ENCODE measurements at regions not wholly inside any gene's neighbourhood (a gene's known extent, or its start where the extent isn't known, plus 50 kb on each side); places are given as distances from the start of the nearest gene placed in this dataset.
"Not testable (repeated sequence)": the region's sequence is repeated elsewhere in the genome, so short reads cannot be mapped to it uniquely, and the experiment has no call there.

DNA sequence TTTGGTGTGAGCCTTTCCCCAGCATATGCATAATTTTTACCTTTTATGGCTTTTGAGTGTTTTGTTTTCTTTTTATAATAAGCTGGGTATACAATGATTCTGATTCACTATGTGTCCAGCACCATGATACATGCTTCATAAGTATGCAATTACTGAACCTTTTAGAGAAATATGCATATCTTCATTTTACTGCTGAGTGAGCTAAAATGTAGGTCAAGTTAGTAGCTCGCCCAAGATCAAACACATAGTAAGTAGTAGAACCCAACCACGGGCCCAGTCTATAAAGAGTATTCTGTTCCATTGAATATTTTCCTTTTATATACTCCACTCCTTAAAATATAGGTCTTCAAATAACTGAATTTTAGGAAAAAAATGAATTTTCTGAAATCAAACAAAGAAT lies 362.4 kb upstream of the HTR2C start:
- H3K4me1 ChIP-seq = no peaks in the 10 kb centered on the region
- H3K9me3 ChIP-seq = no peaks in the 10 kb centered on the region
- WGBS = 82% methylated on average over 2 of the region's 2 CpGs
- no peak for DNase-seq (ENCODE audit: low spot score in 2 of 2)
- no peaks in the 10 kb centered on the region for H3K36me3 ChIP-seq
- no peaks in the 10 kb centered on the region for H3K27me3 ChIP-seq
- TF ChIP-seq EP300 (IDR thresholded peaks at IDR 0.05) = no peak
- no peak for TF ChIP-seq CTCF (IDR thresholded peaks at IDR 0.05)
- no peak for TF ChIP-seq POLR2AphosphoS5 (IDR thresholded peaks at IDR 0.05)
- TF ChIP-seq POLR2A (IDR thresholded peaks at IDR 0.05) = no peak
- H3K27ac ChIP-seq = no peak overlapping the region
- H3K4me3 ChIP-seq = no peak overlapping the region

DNA sequence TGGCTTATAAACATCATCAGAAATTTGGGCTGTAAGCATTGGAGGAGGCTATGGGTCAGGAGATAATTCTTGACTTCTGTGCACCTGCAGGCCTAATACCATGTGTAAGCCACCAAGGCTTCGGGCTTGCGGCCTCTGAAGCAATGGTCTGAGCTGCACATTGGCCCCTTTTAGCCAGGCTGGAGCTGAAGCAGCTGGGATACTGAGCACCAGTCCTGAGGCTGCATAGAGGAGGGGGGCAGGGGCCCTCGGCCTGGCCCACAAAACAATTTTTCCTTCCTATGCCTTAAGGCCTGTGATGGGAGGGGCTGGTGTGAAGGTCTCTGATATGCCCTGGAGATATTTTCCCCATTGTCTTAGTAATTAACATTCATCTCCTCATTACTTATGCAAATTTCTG lies 373.0 kb upstream of the HTR2C start:
- Histone ChIP-seq H3K27ac (no peak overlapping the region), H3K27me3 (no peaks in the 10 kb centered on the region), H3K36me3 (no peaks in the 10 kb centered on the region), H3K4me3 (no peak overlapping the region), H3K4me1 (no peaks in the 10 kb centered on the region), H3K9me3 (no peaks in the 10 kb centered on the region)
- 90% methylated on average over 3 of the region's 3 CpGs for WGBS
- DNase-seq (ENCODE audit: low spot score in 2 of 2) = no peak
- TF ChIP-seq CTCF (IDR thresholded peaks at IDR 0.05) = no peak
- no peak for TF ChIP-seq EP300 (IDR thresholded peaks at IDR 0.05)
- no peak for TF ChIP-seq POLR2A (IDR thresholded peaks at IDR 0.05)
- TF ChIP-seq POLR2AphosphoS5 (IDR thresholded peaks at IDR 0.05) = no peak

GRCh38 chrX:114201622-114202021 lies 382.3 kb upstream of the HTR2C start:
- Histone ChIP-seq H3K4me3 (no peak overlapping the region), H3K36me3 (no peaks in the 10 kb centered on the region), H3K27ac (no peak overlapping the region), H3K27me3 (no peaks in the 10 kb centered on the region), H3K9me3 (no peaks in the 10 kb centered on the region), H3K4me1 (no peaks in the 10 kb centered on the region)
- WGBS = 65% methylated on average over 4 of the region's 4 CpGs
- DNase-seq (ENCODE audit: low spot score in 2 of 2) = no peak
- TF ChIP-seq EP300 (IDR thresholded peaks at IDR 0.05) = no peak

DNA sequence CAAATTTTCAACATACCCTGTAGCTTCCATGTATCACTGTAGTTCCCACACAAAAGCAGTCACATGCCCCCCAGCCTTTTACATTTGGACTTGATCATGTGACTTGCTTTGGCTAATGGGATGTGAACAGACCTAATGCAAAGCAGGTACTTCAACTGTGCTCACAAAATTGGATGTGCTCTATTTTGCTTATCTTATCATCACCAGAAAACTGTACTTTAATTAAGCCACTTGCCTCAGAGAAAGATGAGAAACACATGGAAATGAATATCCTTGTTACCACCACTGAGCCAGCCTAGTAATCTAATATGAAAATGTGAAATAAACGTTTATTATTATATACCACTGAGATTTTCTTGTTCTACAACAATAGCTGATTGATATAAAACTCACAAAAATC lies 402.7 kb upstream of the HTR2C start:
- no peak overlapping the region for H3K4me3 ChIP-seq
- TF ChIP-seq POLR2AphosphoS5 (IDR thresholded peaks at IDR 0.05) (no peak), POLR2A (IDR thresholded peaks at IDR 0.05) (no peak), EP300 (IDR thresholded peaks at IDR 0.05) (no peak), CTCF (IDR thresholded peaks at IDR 0.05) (no peak)
- H3K27ac ChIP-seq = no peak overlapping the region
- WGBS = 41% methylated on average over 1 of the region's 1 CpG
- DNase-seq (ENCODE audit: low spot score in 2 of 2) = no peak
- H3K9me3 ChIP-seq = no peaks in the 10 kb centered on the region
- H3K4me1 ChIP-seq = no peaks in the 10 kb centered on the region
- no peaks in the 10 kb centered on the region for H3K27me3 ChIP-seq
- no peaks in the 10 kb centered on the region for H3K36me3 ChIP-seq

- no peak overlapping the region for H3K4me3 ChIP-seq
- no peak for DNase-seq (ENCODE audit: low spot score in 2 of 2)
- 16% methylated on average over 2 of the region's 2 CpGs for WGBS
- H3K27ac ChIP-seq = no peak overlapping the region
- no peaks in the 10 kb centered on the region for H3K9me3 ChIP-seq
- no peaks in the 10 kb centered on the region for H3K36me3 ChIP-seq
- TF ChIP-seq POLR2A (IDR thresholded peaks at IDR 0.05) = no peak
- TF ChIP-seq POLR2AphosphoS5 (IDR thresholded peaks at IDR 0.05) = no peak
- no peak for TF ChIP-seq CTCF (IDR thresholded peaks at IDR 0.05)
- TF ChIP-seq EP300 (IDR thresholded peaks at IDR 0.05) = no peak
- no peaks in the 10 kb centered on the region for H3K4me1 ChIP-seq
- no peaks in the 10 kb centered on the region for H3K27me3 ChIP-seq
These were observed 405.8 kb upstream of the HTR2C start for GRCh38 chrX:114178126-114178525.

GRCh38 chrX:114167276-114167675 lies 416.6 kb upstream of the HTR2C start:
- H3K4me3 ChIP-seq, H3K27me3 ChIP-seq: not testable (repeated sequence)
- WGBS = 56% methylated on average over 5 of the region's 5 CpGs

More at GRCh38 chrX:114167276-114167675, 416.6 kb upstream of the HTR2C start:
- not testable (repeated sequence) for H3K36me3 ChIP-seq; DNase-seq (ENCODE audit: low spot score in 2 of 2); H3K9me3 ChIP-seq; H3K4me1 ChIP-seq; H3K27ac ChIP-seq
